ENCODE measurements at regions not wholly inside any gene's neighbourhood (a gene's known extent, or its start where the extent isn't known, plus 50 kb on each side); places are given as distances from the start of the nearest gene placed in this dataset.
"Not testable (repeated sequence)": the region's sequence is repeated elsewhere in the genome, so short reads cannot be mapped to it uniquely, and the experiment has no call there.

- H3K4me1 ChIP-seq (ENCODE audit: insufficient read depth, low read length); H3K27me3 Mint-ChIP-seq; H3K4me3 ChIP-seq (ENCODE audit: low read length); H3K27ac ChIP-seq (ENCODE audit: low read depth, low read length); H3K27ac Mint-ChIP-seq; H3K4me3 Mint-ChIP-seq; POLR2A ChIA-PET; H3K4me1 Mint-ChIP-seq; H3K36me3 ChIP-seq (ENCODE audit: insufficient read depth, low read length); H3K36me3 Mint-ChIP-seq; DNase-seq; CTCF ChIA-PET; H3K9me3 ChIP-seq (ENCODE audit: low read length); H3K27me3 ChIP-seq (ENCODE audit: insufficient read depth, low read length, poor library complexity, severe bottlenecking); H3K9me3 Mint-ChIP-seq: not testable (repeated sequence)
Measured at GRCh38 chr18:47637551-47637950, 292.9 kb downstream of the SMAD2 start.

DNA sequence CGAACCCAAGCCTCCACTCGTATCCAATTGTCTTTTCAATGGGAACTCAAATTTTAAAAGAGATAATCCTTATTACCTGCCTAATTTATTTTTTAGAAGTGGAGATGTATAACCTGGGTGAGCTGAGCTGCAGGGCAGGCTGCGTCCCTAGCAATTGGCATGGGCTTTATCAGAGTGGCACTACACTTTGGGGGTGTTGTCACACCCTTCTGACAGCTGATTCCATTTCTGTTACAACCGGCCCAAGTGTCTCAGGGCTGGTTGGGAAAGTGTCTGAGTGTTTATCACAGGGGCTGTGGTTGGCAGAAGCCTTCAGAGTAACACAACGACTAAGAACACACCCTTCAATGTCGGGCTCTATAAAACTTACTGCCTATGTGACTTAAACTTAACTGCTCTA lies 295.0 kb downstream of the SMAD2 start:
- Histone ChIP-seq H3K36me3 (ENCODE audit: insufficient read depth, low read length) (no peaks in the 10 kb centered on the region), H3K27ac (ENCODE audit: low read depth, low read length) (no peak overlapping the region), H3K9me3 (ENCODE audit: low read length) (no peaks in the 10 kb centered on the region), H3K4me3 (ENCODE audit: low read length) (no peak overlapping the region), H3K27me3 (ENCODE audit: insufficient read depth, low read length, poor library complexity, severe bottlenecking) (no peaks in the 10 kb centered on the region), H3K4me1 (ENCODE audit: insufficient read depth, low read length) (no peaks in the 10 kb centered on the region)
- Mint-ChIP-seq H3K36me3 (no peaks in the 10 kb centered on the region), H3K4me3 (no peak overlapping the region), H3K27me3 (peaks cover 0 to 10% of the 10 kb centered on the region in 2 donors), H3K9me3 (peaks cover 0 to 2% (median 0%) of the 10 kb centered on the region in 5 donors), H3K27ac (no peak overlapping the region), H3K4me1 (no peaks in the 10 kb centered on the region)
- POLR2A ChIA-PET, result no interaction called here
- no peak for DNase-seq
- CTCF ChIA-PET, result no interaction called here

DNA sequence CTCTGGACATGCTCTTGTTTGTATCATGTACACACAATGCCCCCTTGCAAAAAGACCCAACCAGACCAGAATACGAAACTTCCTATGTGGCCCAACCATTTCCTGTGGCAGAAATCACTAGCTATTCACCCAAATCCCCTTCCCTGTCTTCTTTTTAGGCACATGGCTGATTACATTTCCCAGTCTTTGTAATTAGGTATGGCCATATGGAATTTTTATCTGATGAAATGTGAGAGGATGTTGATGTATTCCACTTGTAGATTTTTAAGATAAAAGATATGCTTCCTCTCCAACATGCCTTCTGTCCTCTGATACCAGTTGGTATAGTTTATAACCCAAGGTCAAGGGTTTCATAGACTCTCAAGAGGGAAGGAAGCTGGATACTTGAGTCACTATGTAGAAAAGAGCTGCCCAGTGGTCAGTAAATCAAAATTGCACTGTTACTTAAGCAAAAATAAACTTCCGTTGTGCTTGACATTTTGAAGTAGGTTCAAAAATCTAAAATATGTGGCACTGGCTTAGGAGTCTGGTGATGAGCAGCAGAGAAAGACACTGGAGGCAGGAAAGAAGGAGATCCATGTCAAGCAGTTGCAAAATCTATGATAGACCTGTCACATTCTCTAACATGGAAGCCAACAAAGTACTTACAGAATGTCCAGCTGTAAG lies 297.4 kb downstream of the SMAD2 start:
- Mint-ChIP-seq H3K4me3 (no peak overlapping the region), H3K36me3 (no peaks in the 10 kb centered on the region), H3K27me3 (peaks cover 0 to 10% of the 10 kb centered on the region in 2 donors), H3K9me3 (peaks cover 0 to 2% (median 0%) of the 10 kb centered on the region in 5 donors), H3K27ac (peak overlapping the region in 1 of 8 donors; percentile 7), H3K4me1 (no peaks in the 10 kb centered on the region)
- Histone ChIP-seq H3K36me3 (ENCODE audit: insufficient read depth, low read length) (no peaks in the 10 kb centered on the region), H3K27ac (ENCODE audit: low read depth, low read length) (no peak overlapping the region), H3K4me1 (ENCODE audit: insufficient read depth, low read length) (no peaks in the 10 kb centered on the region), H3K4me3 (ENCODE audit: low read length) (no peak overlapping the region), H3K27me3 (ENCODE audit: insufficient read depth, low read length, poor library complexity, severe bottlenecking) (no peaks in the 10 kb centered on the region), H3K9me3 (ENCODE audit: low read length) (no peaks in the 10 kb centered on the region)
- DNase-seq, result no peak
- ChIA-PET CTCF (no interaction called here), POLR2A (no interaction called here)

GRCh38 chr18:47628893-47629292 lies 301.6 kb downstream of the SMAD2 start:
- Mint-ChIP-seq H3K9me3 (no peaks in the 10 kb centered on the region), H3K27ac (no peak overlapping the region), H3K36me3 (no peaks in the 10 kb centered on the region), H3K27me3 (no peaks in the 10 kb centered on the region), H3K4me3 (no peak overlapping the region), H3K4me1 (no peaks in the 10 kb centered on the region)
- Histone ChIP-seq H3K27ac (ENCODE audit: low read depth, low read length) (no peak overlapping the region), H3K9me3 (ENCODE audit: low read length) (no peaks in the 10 kb centered on the region), H3K4me1 (ENCODE audit: insufficient read depth, low read length) (no peaks in the 10 kb centered on the region), H3K27me3 (ENCODE audit: insufficient read depth, low read length, poor library complexity, severe bottlenecking) (no peaks in the 10 kb centered on the region), H3K4me3 (ENCODE audit: low read length) (no peak overlapping the region), H3K36me3 (ENCODE audit: insufficient read depth, low read length) (no peaks in the 10 kb centered on the region)
- DNase-seq, result no peak
- POLR2A ChIA-PET, result no interaction called here
- CTCF ChIA-PET, result no interaction called here

DNA sequence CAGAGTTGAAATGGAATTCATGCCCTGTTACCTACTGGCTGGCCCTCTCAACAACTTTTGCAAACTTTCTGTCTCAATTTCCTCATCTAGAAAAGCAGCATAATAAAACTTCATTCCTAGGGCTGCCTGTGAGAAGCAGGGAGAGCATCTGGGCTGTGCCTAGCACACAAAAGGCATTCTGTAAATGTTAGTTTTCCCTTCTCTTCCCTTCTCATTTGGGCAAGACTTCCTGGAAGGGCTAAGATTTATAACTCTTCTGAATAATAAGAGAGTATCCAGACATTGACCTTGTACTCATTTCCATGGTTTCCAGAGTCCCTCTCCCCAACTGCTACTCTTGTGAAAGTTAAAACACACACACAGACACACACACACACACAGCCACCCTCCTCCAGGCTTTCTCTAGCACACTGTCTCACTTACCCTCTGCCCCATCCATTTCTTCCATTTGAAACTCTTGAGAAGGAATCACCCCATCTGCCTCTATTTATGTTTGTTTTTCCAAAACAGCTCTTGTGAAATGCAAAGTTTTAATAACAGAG lies 302.1 kb downstream of the SMAD2 start:
- H3K4me3 Mint-ChIP-seq, result no peak overlapping the region
- CTCF ChIA-PET, result no interaction called here

GRCh38 chr18:47627030-47627429 lies 303.4 kb downstream of the SMAD2 start:
- H3K36me3 Mint-ChIP-seq, result no peaks in the 10 kb centered on the region
- H3K4me1 Mint-ChIP-seq, result no peaks in the 10 kb centered on the region
- H3K36me3 ChIP-seq (ENCODE audit: insufficient read depth, low read length), result no peaks in the 10 kb centered on the region
- ChIA-PET POLR2A (no interaction called here), CTCF (no interaction called here)
- no peaks in the 10 kb centered on the region for H3K9me3 Mint-ChIP-seq
- H3K4me1 ChIP-seq (ENCODE audit: insufficient read depth, low read length), result no peaks in the 10 kb centered on the region
- no peak overlapping the region for H3K27ac Mint-ChIP-seq
- DNase-seq, result no peak
- no peaks in the 10 kb centered on the region for H3K27me3 ChIP-seq (ENCODE audit: insufficient read depth, low read length, poor library complexity, severe bottlenecking)
- no peak overlapping the region for H3K27ac ChIP-seq (ENCODE audit: low read depth, low read length)
- no peak overlapping the region for H3K4me3 ChIP-seq (ENCODE audit: low read length)
- no peak overlapping the region for H3K4me3 Mint-ChIP-seq
- H3K27me3 Mint-ChIP-seq, result no peaks in the 10 kb centered on the region
- H3K9me3 ChIP-seq (ENCODE audit: low read length), result no peaks in the 10 kb centered on the region

More for the DNA sequence above, 302.1 kb downstream of the SMAD2 start:
- H3K27ac ChIP-seq (ENCODE audit: low read depth, low read length), result no peak overlapping the region
- H3K36me3 ChIP-seq (ENCODE audit: insufficient read depth, low read length), result no peaks in the 10 kb centered on the region
- Mint-ChIP-seq H3K9me3 (no peaks in the 10 kb centered on the region), H3K27me3 (no peaks in the 10 kb centered on the region), H3K27ac (no peak overlapping the region), H3K36me3 (no peaks in the 10 kb centered on the region), H3K4me1 (no peaks in the 10 kb centered on the region)
- no peak overlapping the region for H3K4me3 ChIP-seq (ENCODE audit: low read length)
- POLR2A ChIA-PET, result no interaction called here
- no peaks in the 10 kb centered on the region for H3K9me3 ChIP-seq (ENCODE audit: low read length)
- no peak for DNase-seq
- no peaks in the 10 kb centered on the region for H3K4me1 ChIP-seq (ENCODE audit: insufficient read depth, low read length)
- H3K27me3 ChIP-seq (ENCODE audit: insufficient read depth, low read length, poor library complexity, severe bottlenecking), result no peaks in the 10 kb centered on the region

- H3K4me3 Mint-ChIP-seq, result no peak overlapping the region
- CTCF ChIA-PET, result no interaction called here
- H3K4me1 Mint-ChIP-seq, result no peaks in the 10 kb centered on the region
- H3K36me3 Mint-ChIP-seq, result no peaks in the 10 kb centered on the region
- peaks cover 0 to 2% (median 0%) of the 10 kb centered on the region in 5 donors for H3K9me3 Mint-ChIP-seq
- H3K27ac Mint-ChIP-seq, result no peak overlapping the region
- Histone ChIP-seq H3K27ac (ENCODE audit: low read depth, low read length) (no peak overlapping the region), H3K4me1 (ENCODE audit: insufficient read depth, low read length) (no peaks in the 10 kb centered on the region), H3K27me3 (ENCODE audit: insufficient read depth, low read length, poor library complexity, severe bottlenecking) (no peaks in the 10 kb centered on the region), H3K4me3 (ENCODE audit: low read length) (no peak overlapping the region), H3K36me3 (ENCODE audit: insufficient read depth, low read length) (no peaks in the 10 kb centered on the region), H3K9me3 (ENCODE audit: low read length) (no peaks in the 10 kb centered on the region)
- H3K27me3 Mint-ChIP-seq, result peaks cover 9 to 10% of the 10 kb centered on the region in 2 donors
- DNase-seq, result no peak
- POLR2A ChIA-PET, result no interaction called here
Measured at GRCh38 chr18:47619771-47620448, 310.5 kb downstream of the SMAD2 start.

DNA sequence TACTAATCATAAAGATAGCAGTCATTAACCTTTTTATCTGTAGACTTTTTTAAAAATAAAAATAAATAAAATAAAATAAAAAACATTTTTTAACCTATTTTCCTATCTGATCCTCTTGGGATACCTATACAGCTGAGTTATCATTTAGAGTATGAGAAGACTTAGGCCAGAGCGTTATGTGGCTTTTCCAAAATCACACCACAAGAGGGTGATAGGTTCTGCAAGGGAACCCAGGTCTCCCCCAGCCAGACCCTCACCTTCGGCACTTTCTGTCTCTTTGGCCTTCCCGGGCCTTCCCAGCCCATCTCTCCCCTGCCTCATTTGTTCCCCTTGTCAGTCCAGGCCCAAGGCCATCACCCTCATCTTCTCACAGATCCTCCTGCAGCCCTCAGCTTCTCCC lies 311.7 kb downstream of the SMAD2 start:
- no peaks in the 10 kb centered on the region for H3K4me1 ChIP-seq (ENCODE audit: insufficient read depth, low read length)
- Mint-ChIP-seq H3K27me3 (peaks cover 9 to 10% of the 10 kb centered on the region in 2 donors), H3K27ac (no peak overlapping the region), H3K4me3 (no peak overlapping the region), H3K4me1 (no peaks in the 10 kb centered on the region), H3K9me3 (peaks cover 0 to 2% (median 0%) of the 10 kb centered on the region in 5 donors), H3K36me3 (no peaks in the 10 kb centered on the region)
- H3K4me3 ChIP-seq (ENCODE audit: low read length), result no peak overlapping the region
- no peaks in the 10 kb centered on the region for H3K9me3 ChIP-seq (ENCODE audit: low read length)
- CTCF ChIA-PET, result no interaction called here
- H3K27me3 ChIP-seq (ENCODE audit: insufficient read depth, low read length, poor library complexity, severe bottlenecking), result no peaks in the 10 kb centered on the region
- H3K27ac ChIP-seq (ENCODE audit: low read depth, low read length), result no peak overlapping the region
- POLR2A ChIA-PET, result no interaction called here
- DNase-seq, result no peak
- no peaks in the 10 kb centered on the region for H3K36me3 ChIP-seq (ENCODE audit: insufficient read depth, low read length)

Data from CD8-positive, alpha-beta memory T cell (primary cell).